GM21381 (cell line): ENCODE measurements at regions not wholly inside any gene's neighbourhood (a gene's known extent, or its start where the extent isn't known, plus 50 kb on each side); places are given as distances from the start of the nearest gene placed in this dataset.

ENCODE experiments used
- ATAC-seq: cut with Tn5 transposase; IDR thresholded peaks from one replicate; pipeline ENCODE4 v1.9.1; 2021; ENCODE audit warnings: mild to moderate bottlenecking, moderate library complexity; ENCODE audit not compliant: unreplicated experiment

DNA sequence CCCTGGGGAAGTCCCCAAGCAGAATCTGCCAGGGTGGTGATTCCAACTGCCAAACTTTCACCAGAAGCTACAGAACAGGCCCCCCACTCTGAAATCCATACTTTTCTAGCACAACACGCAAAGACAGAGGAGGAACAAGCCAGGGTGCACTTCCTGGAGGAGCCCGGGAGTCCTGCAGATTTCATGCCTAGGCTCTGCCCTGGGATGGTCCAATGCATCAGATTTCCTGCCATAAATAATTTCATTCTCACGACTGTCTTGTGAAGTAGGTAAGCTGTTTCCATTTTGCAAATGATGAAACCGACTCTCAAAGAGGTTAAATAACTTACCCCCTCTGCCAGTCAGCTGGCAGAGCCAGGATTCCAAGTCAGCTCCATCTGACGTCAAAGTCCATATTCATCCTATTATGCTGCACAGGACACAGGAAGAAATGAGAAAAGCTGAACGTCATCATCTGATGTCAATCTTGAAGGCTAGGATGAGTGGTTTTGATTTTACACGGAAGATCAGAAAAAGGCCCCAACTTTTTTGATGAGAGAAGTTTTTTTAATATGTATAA, 134.8 kb upstream of the IGF1R start:
- ATAC-seq, result no peak

DNA sequence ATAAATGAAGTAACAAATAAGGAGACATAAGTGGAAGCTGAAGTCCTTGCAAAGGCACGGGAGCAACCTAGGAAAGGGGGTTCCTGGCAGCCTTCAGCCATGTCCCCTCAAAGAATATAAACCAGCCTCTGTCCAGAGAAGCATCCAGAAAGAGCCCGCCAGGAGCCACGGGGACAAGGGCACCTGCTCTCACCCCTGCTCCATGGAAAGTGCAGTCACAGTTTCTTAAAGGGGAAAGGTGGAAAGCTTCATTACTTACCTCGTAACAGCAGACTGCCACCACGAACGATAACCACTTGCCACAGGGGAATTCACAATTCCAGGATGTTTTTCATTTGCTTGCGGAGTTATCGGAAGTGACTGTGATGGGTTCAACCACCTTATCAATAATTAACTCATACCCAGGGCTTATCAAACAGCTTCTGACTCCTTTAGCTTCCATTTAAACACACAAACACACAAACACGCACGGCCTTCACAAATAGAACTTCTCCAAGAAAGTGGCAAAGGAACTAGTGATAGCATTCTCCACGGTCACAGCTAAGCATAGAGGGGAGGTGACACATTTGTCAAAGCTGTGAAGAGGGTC, 134.2 kb upstream of the IGF1R start:
- no peak for ATAC-seq

DNA sequence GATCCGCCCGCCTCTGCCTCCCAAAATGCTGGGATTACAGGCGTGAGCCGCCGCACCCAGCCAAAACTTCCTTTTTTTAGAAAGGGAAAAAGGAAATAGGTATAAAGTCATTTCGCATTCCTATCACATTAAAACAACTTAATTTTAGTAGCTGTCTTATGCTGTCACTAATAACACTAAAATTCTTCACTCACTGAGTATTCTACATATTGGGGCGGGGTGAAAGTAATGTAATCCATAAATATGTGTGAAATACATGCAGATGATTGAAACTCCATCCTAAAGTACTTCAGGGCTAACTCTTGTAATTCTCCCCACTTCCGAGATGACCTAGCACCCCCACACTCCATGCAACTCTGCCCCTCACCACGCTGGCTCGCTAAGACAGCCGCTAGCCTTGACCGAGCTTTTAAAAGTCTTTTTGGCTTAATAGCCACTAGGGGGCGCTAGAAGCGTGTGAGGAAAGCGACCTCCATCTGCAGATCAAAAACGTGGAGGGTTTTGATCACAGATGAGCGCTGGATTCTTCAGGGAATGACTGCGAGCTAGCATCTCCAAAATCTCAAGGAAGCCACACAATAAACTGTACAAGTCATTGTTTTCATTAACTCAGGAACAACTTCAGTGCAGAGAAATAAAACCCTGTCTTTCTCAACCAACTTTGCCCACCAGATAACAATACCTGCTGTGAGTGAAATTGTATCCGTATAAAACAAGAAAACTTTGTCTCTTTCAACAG, 129.3 kb upstream of the IGF1R start:
- ATAC-seq, result peak; percentile 83

DNA sequence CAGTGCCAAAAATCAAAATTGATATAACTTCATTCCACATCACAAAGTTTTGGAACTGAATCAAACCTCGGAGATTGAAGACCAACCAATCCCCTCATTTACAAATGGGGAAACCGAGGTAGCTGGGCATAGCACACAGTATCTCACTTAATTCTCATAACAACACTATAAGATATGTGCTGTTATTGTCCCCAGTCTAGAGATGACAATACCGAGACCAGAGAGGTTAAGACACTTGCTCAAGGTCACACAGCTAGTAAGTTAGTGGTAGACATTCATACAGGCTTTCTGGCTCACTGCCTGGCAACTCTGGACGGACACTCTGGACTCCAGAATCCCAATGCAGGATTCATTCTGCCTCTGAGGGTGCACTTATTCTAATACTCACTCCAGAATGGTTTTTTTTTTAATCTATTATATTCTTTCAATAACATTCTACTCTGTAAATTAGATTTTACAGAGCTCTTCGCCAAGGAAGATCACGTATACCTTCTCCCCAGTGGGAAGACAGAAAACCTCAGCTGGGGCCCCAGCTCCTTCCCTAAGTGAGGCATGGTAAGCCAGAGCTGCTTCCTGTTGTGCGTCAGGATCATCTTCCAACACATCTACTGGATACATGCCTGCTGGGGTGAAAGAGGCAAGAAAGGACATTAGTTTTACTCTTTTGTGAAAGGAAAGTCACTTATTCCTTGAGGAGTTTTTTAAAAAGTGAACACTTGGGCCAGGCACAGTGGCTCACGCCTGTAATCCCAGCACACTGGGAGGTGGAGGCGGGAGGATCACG, 128.4 kb upstream of the IGF1R start:
- no peak for ATAC-seq

DNA sequence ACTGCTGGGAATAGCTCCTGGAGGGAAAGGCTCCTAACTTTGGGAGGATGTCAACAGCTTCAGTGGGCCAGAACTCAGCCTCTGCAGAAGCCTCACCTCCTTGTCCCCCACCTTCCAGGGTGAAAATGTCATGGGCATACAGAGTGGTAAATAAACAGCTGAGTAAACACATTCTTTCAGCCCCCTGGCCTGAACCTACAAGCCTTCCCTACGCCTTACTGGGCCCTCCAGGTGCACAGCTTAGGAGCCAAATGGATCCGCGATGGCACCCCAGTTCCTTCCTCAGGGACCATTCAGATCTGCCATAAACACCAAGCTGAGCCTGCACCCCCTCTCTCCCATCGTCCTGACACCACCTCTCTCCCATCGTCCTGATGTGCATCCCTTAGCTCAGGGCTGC, 126.2 kb upstream of the IGF1R start:
- no peak for ATAC-seq

DNA sequence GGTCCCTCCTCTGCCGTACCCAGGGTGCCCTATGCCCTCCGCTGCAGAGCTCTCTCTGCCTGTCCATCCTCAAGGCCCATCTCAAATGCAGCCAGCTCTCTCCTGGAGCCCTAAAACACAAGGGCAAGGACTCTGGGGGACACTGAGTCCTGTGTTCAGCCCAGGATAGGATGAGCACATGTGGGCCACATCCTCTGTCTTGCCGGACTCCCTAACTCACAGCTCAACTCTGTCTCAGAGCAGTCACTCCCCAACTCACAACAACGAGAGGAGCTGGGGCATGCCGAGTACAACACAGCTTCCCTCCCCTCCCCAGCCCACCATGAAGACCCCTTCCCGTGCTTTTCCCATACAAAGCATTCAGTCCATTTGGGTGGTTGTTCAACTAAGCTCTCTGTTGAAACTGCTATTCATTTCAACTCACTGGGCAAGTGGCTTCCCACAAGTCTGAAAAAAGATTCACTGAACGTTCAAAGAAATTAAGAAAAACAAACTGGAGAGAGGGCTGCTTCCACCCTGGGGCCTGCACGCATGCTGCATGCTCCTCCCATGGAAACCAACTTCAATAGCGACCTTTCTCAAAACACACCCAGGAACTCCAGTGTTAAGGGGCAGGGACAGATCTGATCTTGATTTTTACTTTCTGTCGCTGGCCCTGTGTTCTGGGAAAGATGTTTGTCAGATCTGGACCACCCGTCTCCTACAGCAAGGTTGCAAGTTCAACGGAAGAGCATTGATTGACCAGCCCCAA, 124.3 kb upstream of the IGF1R start:
- no peak for ATAC-seq

DNA sequence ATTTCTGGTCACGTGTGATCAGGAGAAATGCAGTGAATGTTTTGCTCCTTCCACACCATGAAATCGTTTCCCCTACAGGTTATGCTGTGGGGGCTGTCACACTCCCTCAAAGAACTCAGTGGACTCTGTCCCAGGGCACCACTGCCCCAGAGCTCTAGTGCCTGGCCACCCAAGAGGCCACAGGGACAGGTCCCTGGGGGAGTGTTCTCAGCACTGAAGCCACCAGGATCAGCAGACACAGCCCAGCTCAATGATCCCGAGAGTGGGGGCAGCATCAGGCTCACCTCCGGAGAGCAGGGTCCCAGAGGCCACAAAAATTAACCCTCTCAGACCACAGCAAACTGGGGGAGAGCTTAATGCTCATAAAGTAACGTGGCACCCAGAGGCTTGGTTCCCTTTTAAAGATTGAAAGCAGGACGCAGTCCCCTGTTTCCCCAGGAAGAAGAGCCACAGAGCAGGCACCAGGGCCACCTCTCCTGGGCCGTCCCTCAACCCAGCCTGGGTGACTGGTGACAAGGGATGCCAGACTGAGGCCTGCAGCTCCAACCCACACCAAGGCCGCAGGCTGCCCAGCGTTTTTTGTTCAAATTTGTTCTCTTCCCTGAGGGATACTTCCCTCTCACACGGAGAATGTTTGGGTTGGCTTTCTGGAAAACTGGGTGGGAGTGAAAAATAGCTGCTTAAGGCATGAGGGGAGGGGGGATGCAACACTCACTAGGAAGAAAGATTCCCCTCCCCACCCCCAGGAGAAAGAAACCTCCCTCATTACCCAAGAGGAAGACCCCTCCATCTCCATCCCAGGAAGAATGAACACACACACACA, 123.3 kb upstream of the IGF1R start:
- no peak for ATAC-seq

DNA sequence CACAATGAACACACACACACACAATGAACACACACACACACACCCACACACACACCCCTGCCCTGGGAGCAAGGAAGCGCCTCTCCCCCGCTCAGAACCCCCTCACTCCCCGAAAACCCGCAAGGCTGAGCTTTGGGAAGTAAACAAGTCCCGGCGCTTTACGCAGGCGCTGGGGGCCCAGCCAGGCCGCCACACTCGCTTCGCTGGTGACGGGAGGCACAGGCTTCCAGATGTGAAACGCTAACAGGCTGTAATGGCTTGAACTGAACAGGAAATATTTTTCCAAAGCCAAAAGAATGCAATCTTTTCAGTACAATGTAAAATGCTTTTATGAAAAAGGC, 122.7 kb upstream of the IGF1R start:
- no peak for ATAC-seq

DNA sequence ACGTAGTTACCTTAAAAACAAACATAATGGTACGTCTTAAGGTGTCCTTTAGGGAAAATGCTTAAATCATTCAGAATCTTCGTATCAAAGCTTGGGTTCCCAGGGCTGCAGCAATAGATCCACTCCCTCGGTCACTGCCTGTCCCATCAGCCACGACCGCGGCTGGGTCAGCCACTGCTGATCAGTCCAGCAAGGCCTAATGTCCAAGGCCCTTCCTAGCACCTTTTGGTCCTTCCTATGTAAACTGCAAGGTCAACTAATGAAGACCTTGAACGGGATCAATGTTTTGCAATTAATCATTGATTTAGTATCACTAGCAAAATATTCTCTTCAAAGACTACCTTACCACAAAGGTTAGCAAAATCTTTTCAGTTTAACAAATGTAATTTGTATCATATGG, 122.2 kb upstream of the IGF1R start:
- no peak for ATAC-seq

DNA sequence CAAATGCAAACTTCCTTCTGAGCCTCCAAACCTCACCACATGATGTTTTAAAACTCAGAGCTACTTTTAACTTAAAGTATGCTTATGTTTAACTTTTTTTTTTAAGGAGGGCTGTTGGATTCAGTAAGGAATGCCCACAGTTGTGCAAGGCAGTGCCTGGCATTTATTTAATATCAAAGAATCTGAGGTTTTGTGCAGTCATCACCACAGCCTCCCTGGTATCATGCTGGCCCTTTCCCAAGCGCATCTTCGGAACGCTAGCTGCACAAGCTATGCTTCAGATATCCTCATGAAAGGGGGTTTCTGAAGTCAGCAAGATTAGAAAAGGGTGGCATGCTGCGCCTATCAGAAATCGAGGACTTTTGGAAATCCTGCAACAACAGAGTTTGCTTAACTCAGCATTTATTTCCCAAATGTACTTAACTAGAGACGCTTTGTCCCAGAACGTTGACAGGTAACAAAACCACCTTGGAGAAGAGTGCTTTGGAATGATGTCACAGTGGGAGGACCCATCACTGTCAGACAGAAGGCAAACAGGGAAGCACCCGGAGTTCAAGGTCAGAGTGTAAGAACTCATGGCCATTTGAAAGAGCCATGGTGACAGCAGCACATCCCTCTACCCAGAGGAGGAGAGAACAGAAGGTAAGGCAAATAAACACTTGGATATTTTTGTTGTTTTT, 120.2 kb upstream of the IGF1R start:
- ATAC-seq, result no peak

DNA sequence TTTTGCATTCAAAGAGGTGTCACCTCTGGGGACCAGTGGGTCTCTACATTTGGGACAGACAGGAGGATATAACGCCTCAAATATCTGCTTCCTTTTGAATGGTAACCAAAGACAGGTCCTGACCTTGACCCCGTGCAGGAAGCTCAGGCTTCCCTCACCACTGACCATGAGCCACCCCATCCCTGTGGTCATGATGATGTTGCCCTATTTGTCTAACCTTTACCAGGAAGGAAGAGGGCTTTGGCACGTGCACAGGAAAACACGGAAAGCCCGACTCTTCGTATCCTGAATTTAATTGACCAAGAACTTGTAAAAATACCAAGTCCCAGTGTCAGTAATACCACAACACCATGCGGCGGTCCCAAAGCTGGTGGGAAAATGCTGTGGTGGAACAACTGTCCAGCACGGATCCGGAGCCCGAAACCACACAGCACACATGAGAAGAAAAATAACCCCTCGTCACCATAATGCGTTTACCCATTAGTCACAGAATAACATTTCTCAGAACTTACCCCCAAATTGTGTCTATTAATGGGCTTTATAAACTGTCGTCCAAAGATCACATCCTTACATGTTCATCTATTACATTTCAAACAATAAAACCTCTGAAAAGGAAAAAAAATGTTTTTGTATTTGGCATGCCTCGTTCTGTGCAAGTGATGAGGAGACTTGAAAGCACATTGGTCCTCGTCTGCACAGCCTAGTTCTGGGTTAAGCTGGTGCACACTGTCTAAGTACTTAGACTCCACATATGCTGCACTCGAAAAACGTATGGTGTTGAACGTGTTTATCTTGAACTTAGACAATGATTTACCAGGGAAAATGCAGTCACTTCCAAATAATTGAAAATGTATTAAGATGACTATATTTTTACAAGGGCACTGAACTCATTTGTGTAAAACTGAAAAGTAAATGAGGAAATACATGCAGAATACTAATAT, 118.9 kb upstream of the IGF1R start:
- ATAC-seq, result no peak

DNA sequence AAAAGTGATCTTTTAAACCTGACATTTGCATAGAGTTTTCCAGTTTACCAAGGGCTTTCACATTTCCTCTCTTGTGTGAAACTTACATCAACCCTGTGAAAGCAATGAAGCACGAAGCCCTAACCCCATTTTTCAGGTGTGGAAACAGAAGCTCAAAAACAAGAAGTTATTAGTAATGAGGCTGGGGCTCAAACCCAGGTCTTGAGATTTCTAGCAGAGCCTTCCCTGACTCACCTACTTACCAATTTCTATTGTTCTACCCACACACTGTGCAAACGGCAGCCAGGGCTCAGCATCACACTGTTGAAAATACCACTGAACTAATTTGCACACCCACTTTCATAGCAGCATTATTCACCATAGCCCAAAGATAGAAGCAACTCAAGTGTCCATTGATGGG, 117.8 kb upstream of the IGF1R start:
- ATAC-seq, result no peak

DNA sequence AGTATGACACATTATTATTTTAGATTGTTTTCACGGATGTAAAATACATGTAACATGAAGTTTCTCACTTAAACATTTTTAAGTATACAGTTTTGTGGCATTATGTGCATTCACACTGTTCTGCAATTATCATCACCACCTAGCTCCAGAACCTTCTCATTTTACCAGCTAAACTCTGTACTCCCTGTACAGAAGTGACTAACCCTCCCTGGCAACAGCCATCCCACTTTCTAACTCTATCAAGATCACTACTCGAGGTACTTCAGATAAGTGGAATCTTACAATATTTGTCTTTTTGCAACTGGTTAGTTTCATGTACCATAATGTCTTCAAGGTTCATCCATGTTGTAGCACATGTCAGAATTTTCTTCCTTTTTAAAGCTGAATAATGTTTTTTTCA, 116.3 kb upstream of the IGF1R start:
- no peak for ATAC-seq

DNA sequence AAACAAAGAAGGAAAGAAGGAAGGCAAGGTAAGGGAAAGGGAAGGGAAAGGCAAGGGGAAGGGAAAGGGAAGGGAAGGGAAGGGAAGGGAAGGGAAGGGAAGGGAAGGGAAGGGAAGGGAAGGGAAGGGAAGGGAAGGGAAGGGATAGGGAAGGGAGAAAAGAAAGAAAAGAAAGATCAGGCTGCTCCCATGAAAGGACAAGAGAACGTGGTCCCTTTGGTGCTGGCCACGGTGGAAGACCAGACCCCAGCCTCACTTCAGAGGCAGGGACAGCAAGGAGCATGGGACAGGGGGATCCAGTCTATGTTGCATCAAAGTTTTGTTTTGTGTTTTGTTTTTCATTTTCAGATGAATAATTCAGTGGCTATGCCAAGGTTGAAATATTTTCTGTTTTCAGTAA, 111.4 kb upstream of the IGF1R start:
- no peak for ATAC-seq

DNA sequence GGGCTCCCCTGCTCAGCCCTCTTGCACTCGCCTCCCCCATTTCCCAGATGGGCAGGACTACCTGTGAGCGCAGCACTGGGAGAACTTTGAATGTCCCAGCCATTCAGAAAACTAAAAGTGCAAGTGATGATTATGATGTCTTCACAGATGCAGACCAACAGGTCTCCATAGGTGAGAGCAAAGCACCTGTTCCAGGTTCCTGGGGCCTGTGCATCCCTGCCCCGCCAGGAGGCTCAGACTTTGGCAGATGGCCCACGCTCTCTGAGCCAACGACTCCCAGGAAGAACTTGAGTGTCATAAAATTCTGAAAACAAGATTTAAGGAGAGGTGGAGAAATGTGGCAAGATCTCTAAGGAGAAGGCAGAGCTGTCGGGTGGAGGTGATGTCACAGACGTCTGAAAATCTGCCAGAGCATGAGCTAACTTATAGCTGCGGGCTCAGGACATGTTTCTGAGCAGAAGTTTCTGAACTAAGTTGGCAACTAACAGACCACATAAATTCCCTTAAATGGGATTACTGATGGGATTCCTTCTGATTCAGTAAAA, 110.8 kb upstream of the IGF1R start:
- ATAC-seq, result no peak

DNA sequence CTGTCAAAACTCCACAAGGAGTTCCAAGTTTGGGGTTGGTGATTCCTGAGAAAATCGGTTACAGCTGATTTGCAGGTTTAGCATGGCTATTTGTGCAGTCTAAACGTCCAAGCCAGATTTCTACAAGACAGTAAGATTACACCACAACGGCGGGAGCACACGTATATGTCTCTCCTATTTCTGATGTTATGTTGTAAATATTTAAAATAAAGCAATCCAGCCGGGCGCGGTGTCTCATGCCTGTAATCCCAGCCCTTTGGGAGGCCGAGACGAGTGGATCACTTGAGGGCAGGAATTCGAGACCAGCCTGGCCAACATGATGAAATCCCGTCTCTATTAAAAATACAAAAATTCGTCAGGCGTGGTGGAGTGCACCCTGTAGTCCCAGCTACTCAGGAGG, 106.8 kb upstream of the IGF1R start:
- no peak for ATAC-seq

DNA sequence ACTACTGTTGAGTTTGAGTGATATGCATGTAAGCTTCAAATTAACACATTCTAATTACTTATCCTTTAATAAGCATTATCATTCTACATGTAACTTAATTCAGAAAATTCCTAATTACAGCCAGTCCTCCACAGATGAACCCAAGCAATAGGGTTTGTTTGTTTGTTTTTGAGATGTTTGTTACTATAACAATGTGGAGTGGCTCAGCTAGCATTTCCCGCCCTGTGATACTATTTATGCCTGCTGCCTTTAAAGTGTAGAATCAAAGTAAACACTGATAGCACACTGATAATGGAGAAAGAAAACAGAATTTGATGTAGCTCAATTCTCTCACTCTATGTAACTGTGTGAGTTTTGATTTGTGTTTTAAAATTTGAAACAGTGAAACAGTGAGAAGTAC, 105.1 kb upstream of the IGF1R start:
- ATAC-seq, result no peak

DNA sequence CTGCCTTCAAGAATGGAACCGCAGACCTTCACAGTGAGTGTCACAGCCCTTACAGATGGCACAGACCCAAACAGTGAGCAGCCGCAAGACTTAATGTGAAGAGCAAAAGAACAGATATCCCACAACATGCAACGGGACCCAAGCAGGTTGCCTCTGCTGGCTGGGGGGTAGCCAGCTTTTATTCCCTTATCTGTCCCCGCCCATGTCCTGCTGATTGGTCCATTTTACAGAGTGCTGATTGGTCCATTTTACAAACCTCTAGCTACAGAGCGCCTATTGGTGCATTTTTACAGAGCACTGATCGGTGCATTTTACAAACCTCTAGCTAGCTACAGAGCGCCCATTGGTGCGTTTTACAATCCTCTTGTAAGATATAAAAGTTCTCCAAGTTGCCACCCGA, 102.0 kb upstream of the IGF1R start:
- no peak for ATAC-seq

DNA sequence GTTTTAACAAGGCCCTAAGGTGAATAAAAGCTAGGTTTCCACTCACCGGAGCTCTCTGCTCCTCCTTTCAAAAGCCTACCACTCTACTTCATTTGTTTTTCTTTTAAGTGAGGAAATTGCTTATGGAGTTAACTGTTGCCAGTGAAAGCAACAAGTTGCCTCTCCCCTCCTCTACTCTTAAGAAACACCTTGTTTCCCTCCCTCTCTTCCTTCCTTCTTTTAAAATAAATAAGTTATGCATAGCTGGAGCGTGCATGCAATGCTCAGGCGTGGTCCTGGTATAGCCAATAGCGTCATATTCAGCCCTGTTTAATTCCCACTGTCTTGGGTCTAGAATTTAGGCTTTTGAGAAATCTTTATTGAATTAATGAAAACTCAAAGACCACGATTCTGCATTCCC, 101.1 kb upstream of the IGF1R start:
- ATAC-seq, result no peak
